Fibroblast of lung (primary cell): ENCODE measurements at regions not wholly inside any gene's neighbourhood (a gene's known extent, or its start where the extent isn't known, plus 50 kb on each side); places are given as distances from the start of the nearest gene placed in this dataset.
A peak's percentile ranks its signal among the peaks of the same experiment; 100 is the strongest.

ENCODE experiments used
- DNase-seq, 2 donors: peaks; one replicate each; pipeline versions ENCODE4 v3.0.0 to v3.0.0-alpha.2; 2010; ENCODE audit warnings: low read depth in 2 of 2
- H2AFZ ChIP-seq: 2 replicates; pipeline ENCODE4 v1.5.1; 2012; ENCODE audit warnings: low read length, control low read depth, inconsistent platforms
- H3K27ac ChIP-seq: 2 replicates; pipeline ENCODE4 v1.5.1; 2011; ENCODE audit warnings: low read length, control low read depth; ENCODE audit not compliant: insufficient read depth
- H3K27me3 ChIP-seq: 2 replicates; pipeline ENCODE4 v1.5.1; 2011; ENCODE audit warnings: mild to moderate bottlenecking, low read length; ENCODE audit not compliant: control insufficient read depth, insufficient read depth
- H3K36me3 ChIP-seq: 2 replicates; pipeline ENCODE4 v1.5.1; 2011; ENCODE audit warnings: low read length; ENCODE audit not compliant: control insufficient read depth, insufficient read depth
- H3K4me1 ChIP-seq: 2 replicates; pipeline ENCODE4 v1.5.1; 2011; ENCODE audit warnings: low read length; ENCODE audit not compliant: control insufficient read depth, insufficient read depth; ENCODE audit errors: extremely low read depth
- H3K4me2 ChIP-seq: 2 replicates; pipeline ENCODE4 v1.5.1; 2011; ENCODE audit warnings: low read length, control low read depth; ENCODE audit not compliant: insufficient read depth; ENCODE audit errors: extremely low read depth
- H3K4me3 ChIP-seq, 4 experiments: fragments of 200-600 bp in 1 of 4; sonication (generic) in 1 of 4; replicated peaks in 1 of 4; 2 replicates each; pipeline ENCODE4 v1.5.1; 2011 to 2016; ENCODE audit warnings: low read length in 4 of 4, low read depth in 3 of 4, mild to moderate bottlenecking in 3 of 4, control low read depth in 2 of 4, inconsistent platforms in 1 of 4, mixed read lengths in 1 of 4; ENCODE audit not compliant: insufficient read depth in 1 of 4; ENCODE audit errors: control extremely low read depth in 1 of 4
- H3K79me2 ChIP-seq: 2 replicates; pipeline ENCODE4 v1.5.1; 2012; ENCODE audit warnings: mild to moderate bottlenecking, low read length, inconsistent platforms; ENCODE audit not compliant: control insufficient read depth, insufficient read depth
- H3K9ac ChIP-seq: 2 replicates; pipeline ENCODE4 v1.5.1; 2011; ENCODE audit warnings: mild to moderate bottlenecking, low read length, control low read depth; ENCODE audit not compliant: insufficient read depth
- H3K9me3 ChIP-seq: 2 replicates; pipeline ENCODE4 v1.5.1; 2012; ENCODE audit warnings: low read depth, low read length; ENCODE audit not compliant: control insufficient read depth, insufficient read depth
- H4K20me1 ChIP-seq: 2 replicates; pipeline ENCODE4 v1.5.1; 2011; ENCODE audit warnings: low read length; ENCODE audit not compliant: control insufficient read depth, insufficient read depth; ENCODE audit errors: extremely low read depth
- EZH2 ChIP-seq: IDR thresholded peaks from 2 replicates; pipeline ENCODE4 v1.5.1; 2012; ENCODE audit warnings: low read length, control low read depth, mild to moderate bottlenecking; ENCODE audit errors: missing control alignments
- TF ChIP-seq, protein P1 (sequence below), 2 donors: IDR thresholded peaks in 1 of 2; conservative IDR thresholded peaks in 1 of 2; 1 replicate in 1 of 2; 2 replicates in 1 of 2; pipeline ENCODE4 v1.5.1; 2011 to 2012; ENCODE audit warnings: low read length in 2 of 2, control low read depth in 1 of 2, inconsistent platforms in 1 of 2, low read depth in 1 of 2, mild to moderate bottlenecking in 1 of 2

DNA sequence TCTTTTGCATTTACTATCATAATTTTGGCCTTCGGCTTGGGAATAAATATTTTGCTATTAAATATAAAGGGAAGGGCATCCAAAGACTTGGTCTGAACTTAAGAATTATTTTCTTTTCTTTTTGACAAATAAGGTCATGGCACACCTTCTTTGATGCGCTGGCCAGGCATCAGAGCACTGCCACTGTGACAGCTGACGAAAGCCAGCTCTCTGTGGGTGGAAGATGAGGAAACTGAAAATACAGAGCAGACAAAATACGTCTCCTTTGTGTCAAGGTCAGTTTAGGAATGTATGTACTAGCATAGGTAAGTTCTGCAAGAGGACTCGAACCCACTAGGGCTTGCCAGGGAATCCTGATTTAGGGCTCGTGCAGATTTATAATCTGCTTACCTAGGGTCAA is 155.9 kb upstream of the MEIS1 start:
- Histone ChIP-seq H3K4me3 (no peak overlapping the region), H3K4me2 (no peak overlapping the region), H3K27me3 (no peaks in the 10 kb centered on the region), H3K9me3 (no peaks in the 10 kb centered on the region), H4K20me1 (no peaks in the 10 kb centered on the region), H3K9ac (no peak overlapping the region), H3K4me1 (no peaks in the 10 kb centered on the region), H3K36me3 (no peaks in the 10 kb centered on the region), H3K27ac (no peak overlapping the region), H2AFZ (no peak overlapping the region), H3K79me2 (no peaks in the 10 kb centered on the region)
- TF ChIP-seq EZH2 = no peak
- TF ChIP-seq, protein P1, sequence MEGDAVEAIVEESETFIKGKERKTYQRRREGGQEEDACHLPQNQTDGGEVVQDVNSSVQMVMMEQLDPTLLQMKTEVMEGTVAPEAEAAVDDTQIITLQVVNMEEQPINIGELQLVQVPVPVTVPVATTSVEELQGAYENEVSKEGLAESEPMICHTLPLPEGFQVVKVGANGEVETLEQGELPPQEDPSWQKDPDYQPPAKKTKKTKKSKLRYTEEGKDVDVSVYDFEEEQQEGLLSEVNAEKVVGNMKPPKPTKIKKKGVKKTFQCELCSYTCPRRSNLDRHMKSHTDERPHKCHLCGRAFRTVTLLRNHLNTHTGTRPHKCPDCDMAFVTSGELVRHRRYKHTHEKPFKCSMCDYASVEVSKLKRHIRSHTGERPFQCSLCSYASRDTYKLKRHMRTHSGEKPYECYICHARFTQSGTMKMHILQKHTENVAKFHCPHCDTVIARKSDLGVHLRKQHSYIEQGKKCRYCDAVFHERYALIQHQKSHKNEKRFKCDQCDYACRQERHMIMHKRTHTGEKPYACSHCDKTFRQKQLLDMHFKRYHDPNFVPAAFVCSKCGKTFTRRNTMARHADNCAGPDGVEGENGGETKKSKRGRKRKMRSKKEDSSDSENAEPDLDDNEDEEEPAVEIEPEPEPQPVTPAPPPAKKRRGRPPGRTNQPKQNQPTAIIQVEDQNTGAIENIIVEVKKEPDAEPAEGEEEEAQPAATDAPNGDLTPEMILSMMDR (conservative IDR thresholded peaks at IDR 0.05 in 1 of 2, IDR thresholded peaks at IDR 0.05 in 1 of 2; ENCODE audit: low read depth in 1 of 2, low read length in 2 of 2) = no peak
- no peak for DNase-seq

DNA sequence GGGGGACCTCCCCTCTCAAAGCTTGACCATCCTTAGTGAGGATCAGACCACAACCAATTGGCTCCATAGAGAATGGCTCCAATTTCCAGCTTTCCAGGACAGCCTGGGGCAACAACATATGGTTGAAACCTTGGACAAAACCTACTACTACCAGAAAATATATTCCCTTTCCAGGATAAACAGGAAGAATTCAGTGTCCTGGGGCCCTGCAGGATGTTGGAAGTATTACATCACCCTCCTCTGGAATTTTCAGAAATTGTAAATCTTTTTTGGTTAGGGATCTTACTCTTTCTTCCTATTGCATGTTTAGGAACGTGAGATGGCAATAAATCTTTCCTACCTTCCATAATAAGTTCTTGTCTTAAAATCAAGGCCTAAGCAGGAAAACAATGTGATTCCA is 158.9 kb upstream of the MEIS1 start:
- Histone ChIP-seq H4K20me1 (no peaks in the 10 kb centered on the region), H3K4me3 (no peak overlapping the region), H3K4me1 (no peaks in the 10 kb centered on the region), H2AFZ (no peak overlapping the region), H3K9me3 (no peaks in the 10 kb centered on the region), H3K27me3 (no peaks in the 10 kb centered on the region), H3K4me2 (no peak overlapping the region), H3K79me2 (no peaks in the 10 kb centered on the region), H3K9ac (no peak overlapping the region), H3K36me3 (no peaks in the 10 kb centered on the region), H3K27ac (no peak overlapping the region)
- no peak for DNase-seq
- TF ChIP-seq EZH2 = no peak
- TF ChIP-seq, protein P1 (conservative IDR thresholded peaks at IDR 0.05 in 1 of 2, IDR thresholded peaks at IDR 0.05 in 1 of 2; ENCODE audit: low read depth in 1 of 2, low read length in 2 of 2) = peak in 1 of 2 donors; percentile 11

DNA sequence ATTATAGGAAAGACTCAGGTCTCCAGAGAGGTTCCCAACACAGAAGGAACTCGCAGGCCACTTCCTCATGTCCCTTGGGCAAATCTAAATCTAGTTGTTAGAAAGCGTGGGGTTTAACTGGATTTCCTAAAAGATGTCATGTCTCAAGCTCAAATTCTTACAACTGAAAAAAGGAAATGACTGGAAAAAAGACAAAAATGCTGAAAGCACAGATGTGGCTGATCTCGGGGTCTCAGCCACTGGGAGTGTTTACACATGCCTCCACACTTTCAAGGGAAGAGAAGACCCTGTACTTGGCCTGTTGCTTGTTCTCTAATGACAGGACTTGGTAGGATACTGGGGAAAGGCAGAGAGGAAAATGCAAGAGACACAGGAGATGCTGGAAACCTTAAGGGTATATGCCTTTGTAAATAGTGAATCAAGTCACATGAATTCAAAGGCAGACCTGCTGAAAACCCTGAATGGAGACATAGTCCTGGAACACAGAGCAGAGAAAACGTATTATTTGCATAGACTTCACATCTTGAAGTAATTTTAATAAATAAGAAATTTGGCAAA is 160.9 kb upstream of the MEIS1 start:
- Histone ChIP-seq H3K27me3 (no peaks in the 10 kb centered on the region), H3K9me3 (no peaks in the 10 kb centered on the region), H3K27ac (no peak overlapping the region), H3K4me3 (no peak overlapping the region), H3K4me2 (no peak overlapping the region), H3K79me2 (no peaks in the 10 kb centered on the region), H3K9ac (no peak overlapping the region), H4K20me1 (no peaks in the 10 kb centered on the region), H3K36me3 (no peaks in the 10 kb centered on the region), H2AFZ (no peak overlapping the region), H3K4me1 (no peaks in the 10 kb centered on the region)
- TF ChIP-seq EZH2 = no peak
- TF ChIP-seq, protein P1 (conservative IDR thresholded peaks at IDR 0.05 in 1 of 2, IDR thresholded peaks at IDR 0.05 in 1 of 2; ENCODE audit: low read depth in 1 of 2, low read length in 2 of 2) = no peak
- DNase-seq = no peak
